Upper lobe of left lung (tissue), 6 donors: ENCODE measurements at regions not wholly inside any gene's neighbourhood (a gene's known extent, or its start where the extent isn't known, plus 50 kb on each side); places are given as distances from the start of the nearest gene placed in this dataset.
A peak's percentile ranks its signal among the peaks of the same experiment; 100 is the strongest.

ENCODE experiments used
- ATAC-seq, 2 donors: fragments of 200-7000 bp; cut with Tn5 transposase; one replicate each; pipeline ENCODE4 v1.9.1; 2022; ENCODE audit warnings: mild to moderate bottlenecking in 2 of 2, moderate library complexity in 2 of 2; ENCODE audit not compliant: low FRiP score in 2 of 2
- DNase-seq, 2 donors: peaks; one replicate each; pipeline ENCODE4 v3.0.0-alpha.2; 2019 to 2020
- H3K27ac ChIP-seq, 4 donors: fragments of 200-600 bp; sonication (generic); one replicate each; pipeline ENCODE4 v1.5.1; 2016 to 2019
- H3K27me3 ChIP-seq, 4 donors: fragments of 200-600 bp; sonication (generic); one replicate each; pipeline ENCODE4 v1.5.1; 2017 to 2019
- H3K36me3 ChIP-seq, 4 donors: fragments of 200-600 bp; sonication (generic); one replicate each; pipeline ENCODE4 v1.5.1; 2016 to 2019
- H3K4me1 ChIP-seq, 4 donors: fragments of 200-600 bp; sonication (generic); one replicate each; pipeline ENCODE4 v1.5.1; 2018 to 2019
- H3K4me3 ChIP-seq, 4 donors: fragments of 200-600 bp; sonication (generic); one replicate each; pipeline ENCODE4 v1.5.1; 2017 to 2019; ENCODE audit warnings: mild to moderate bottlenecking in 2 of 4, moderate library complexity in 1 of 4
- H3K9me3 ChIP-seq, 4 donors: fragments of 200-600 bp; sonication (generic); one replicate each; pipeline ENCODE4 v1.5.1; 2018 to 2019
- EP300 ChIP-seq, 4 donors: sonication (generic); formaldehyde crosslinking; IDR thresholded peaks; one replicate each; pipeline ENCODE4 v1.5.1; 2017; ENCODE audit warnings: antibody characterized with exemption in 4 of 4, control low read depth in 2 of 4
- POLR2A ChIP-seq, 4 donors: fragments of 450-650 bp; IDR thresholded peaks; one replicate each; pipeline ENCODE4 v1.5.1; 2016 to 2017; ENCODE audit warnings: antibody characterized with exemption in 4 of 4, mild to moderate bottlenecking in 2 of 4
- POLR2AphosphoS5 ChIP-seq, 2 donors: sonication (generic); formaldehyde crosslinking; IDR thresholded peaks; one replicate each; pipeline ENCODE4 v1.5.1; 2017; ENCODE audit warnings: antibody characterized with exemption in 2 of 2
- WGBS, 2 donors: methylation state at CpG; one replicate each; pipeline ENCODE4 v1.1.5; 2017 to 2018; 5-methylcytosine and 5-hydroxymethylcytosine counted together
- TF ChIP-seq, protein P1 (sequence below), 6 experiments: fragments of 450-650 bp in 4 of 6; fragments of 200-600 bp in 2 of 6; sonication (generic) in 2 of 6; IDR thresholded peaks; one replicate each; pipeline ENCODE4 v1.5.1; 2016 to 2019; ENCODE audit warnings: antibody characterized with exemption in 6 of 6
- donor health status: DM: no; HTN: no; CAD: no; lungs with moderate emphysema.
- donor health status: DM: no; HTN: yes; CAD: no; lungs with severe emphysema.

DNA sequence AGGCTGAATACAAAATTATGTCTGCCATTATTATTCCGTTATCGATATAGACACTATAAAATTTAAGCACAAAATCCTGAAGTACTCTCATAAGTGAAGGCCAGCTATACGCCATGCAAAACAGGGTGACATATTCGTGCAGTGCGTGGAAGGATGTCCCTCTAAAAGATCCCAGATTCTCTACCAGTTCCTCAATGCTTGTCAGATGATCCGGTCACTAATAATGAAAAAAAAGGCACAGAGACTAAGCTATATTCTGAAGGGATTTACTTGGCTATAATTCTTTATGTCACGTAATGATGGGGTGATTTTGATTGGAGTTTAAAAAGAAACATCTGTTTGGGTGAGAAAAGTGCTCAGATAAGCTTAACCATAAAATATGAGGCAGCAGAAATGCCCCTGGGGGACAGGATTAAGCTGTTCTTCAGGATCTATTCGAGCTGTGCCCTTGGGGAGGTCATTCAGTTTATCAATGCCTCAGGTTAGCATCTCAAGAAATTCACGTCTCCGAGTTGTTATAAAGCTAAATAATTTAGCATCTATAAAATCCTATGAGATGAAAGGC is 229.7 kb upstream of the PITRM1 start:
- DNase-seq: no peak
- TF ChIP-seq POLR2A (IDR thresholded peaks at IDR 0.05) (no peak), EP300 (IDR thresholded peaks at IDR 0.05) (no peak), POLR2AphosphoS5 (IDR thresholded peaks at IDR 0.05) (no peak)
- TF ChIP-seq, protein P1, sequence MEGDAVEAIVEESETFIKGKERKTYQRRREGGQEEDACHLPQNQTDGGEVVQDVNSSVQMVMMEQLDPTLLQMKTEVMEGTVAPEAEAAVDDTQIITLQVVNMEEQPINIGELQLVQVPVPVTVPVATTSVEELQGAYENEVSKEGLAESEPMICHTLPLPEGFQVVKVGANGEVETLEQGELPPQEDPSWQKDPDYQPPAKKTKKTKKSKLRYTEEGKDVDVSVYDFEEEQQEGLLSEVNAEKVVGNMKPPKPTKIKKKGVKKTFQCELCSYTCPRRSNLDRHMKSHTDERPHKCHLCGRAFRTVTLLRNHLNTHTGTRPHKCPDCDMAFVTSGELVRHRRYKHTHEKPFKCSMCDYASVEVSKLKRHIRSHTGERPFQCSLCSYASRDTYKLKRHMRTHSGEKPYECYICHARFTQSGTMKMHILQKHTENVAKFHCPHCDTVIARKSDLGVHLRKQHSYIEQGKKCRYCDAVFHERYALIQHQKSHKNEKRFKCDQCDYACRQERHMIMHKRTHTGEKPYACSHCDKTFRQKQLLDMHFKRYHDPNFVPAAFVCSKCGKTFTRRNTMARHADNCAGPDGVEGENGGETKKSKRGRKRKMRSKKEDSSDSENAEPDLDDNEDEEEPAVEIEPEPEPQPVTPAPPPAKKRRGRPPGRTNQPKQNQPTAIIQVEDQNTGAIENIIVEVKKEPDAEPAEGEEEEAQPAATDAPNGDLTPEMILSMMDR (IDR thresholded peaks at IDR 0.05): no peak
- no peaks in the 10 kb centered on the region for H3K27me3 ChIP-seq
- 91 to 92% methylated on average over 10 of the region's 10 CpGs for whole genome bisulfite sequencing, 2 donors
- peaks cover 7 to 12% (median 9%) of the 10 kb centered on the region in 4 donors for H3K4me1 ChIP-seq
- H3K27ac ChIP-seq: no peak overlapping the region
- H3K9me3 ChIP-seq: no peaks in the 10 kb centered on the region
- no peak overlapping the region for H3K4me3 ChIP-seq
- no peaks in the 10 kb centered on the region for H3K36me3 ChIP-seq
- ATAC-seq: no peak

DNA sequence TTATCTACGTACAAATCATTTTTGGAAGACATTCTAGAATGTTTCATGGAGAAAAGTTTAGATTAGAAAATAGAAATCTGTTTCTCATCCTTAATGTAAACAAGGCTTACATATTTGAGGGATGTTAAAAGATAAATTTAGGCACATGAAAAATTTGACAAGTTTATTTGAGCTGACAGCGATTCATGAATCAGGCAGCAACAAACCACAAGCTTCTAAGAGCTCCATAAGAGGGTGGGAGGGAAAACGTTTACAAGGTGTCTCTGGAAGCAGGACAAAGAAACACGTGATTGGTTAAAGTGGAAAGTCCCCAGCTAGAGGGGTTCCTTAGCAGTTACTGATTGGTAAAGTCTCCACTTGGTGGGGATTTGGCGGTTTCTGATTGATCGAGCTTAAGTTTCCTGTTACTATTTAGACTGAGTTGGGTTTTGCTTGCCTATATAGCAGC is 228.9 kb upstream of the PITRM1 start:
- H3K4me3 ChIP-seq: no peak overlapping the region
- H3K27ac ChIP-seq: no peak overlapping the region
- no peak for TF ChIP-seq EP300 (IDR thresholded peaks at IDR 0.05)
- TF ChIP-seq POLR2A (IDR thresholded peaks at IDR 0.05): no peak
- TF ChIP-seq, protein P1 (IDR thresholded peaks at IDR 0.05): no peak
- TF ChIP-seq POLR2AphosphoS5 (IDR thresholded peaks at IDR 0.05): no peak
- no peaks in the 10 kb centered on the region for H3K9me3 ChIP-seq
- no peaks in the 10 kb centered on the region for H3K36me3 ChIP-seq
- WGBS, 2 donors: 63 to 64% methylated on average over 5 to 6 of the region's 6 CpGs
- H3K4me1 ChIP-seq: peaks cover 7 to 12% (median 9%) of the 10 kb centered on the region in 4 donors
- ATAC-seq: no peak
- H3K27me3 ChIP-seq: no peaks in the 10 kb centered on the region
- no peak for DNase-seq

DNA sequence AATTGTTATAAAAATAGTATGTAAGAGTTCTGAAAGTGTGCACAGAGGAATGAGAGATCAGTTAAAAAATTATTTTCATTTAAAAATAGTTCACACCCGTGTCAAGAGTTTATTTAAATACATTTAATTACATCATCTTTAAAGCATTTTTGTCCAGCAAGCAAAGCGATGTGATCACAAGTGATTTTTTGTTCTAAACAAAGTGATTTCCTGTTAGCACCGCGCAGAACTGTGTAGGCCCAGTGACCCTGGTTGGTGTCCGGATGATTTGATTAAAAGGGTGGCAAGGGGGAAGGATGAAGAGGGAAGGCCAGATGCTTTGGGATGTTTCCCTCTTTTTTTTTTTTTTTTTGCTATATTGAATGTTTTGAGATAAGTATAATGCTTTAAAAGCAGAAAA is 227.8 kb upstream of the PITRM1 start:
- no peaks in the 10 kb centered on the region for H3K36me3 ChIP-seq
- H3K27me3 ChIP-seq: no peaks in the 10 kb centered on the region
- 28 to 51% methylated on average over 5 of the region's 5 CpGs for WGBS, 2 donors
- peak overlapping the region in 1 of 4 donors; percentile 18 for H3K27ac ChIP-seq
- H3K4me3 ChIP-seq: no peak overlapping the region
- no peaks in the 10 kb centered on the region for H3K9me3 ChIP-seq
- TF ChIP-seq EP300 (IDR thresholded peaks at IDR 0.05) (no peak), POLR2A (IDR thresholded peaks at IDR 0.05) (no peak), POLR2AphosphoS5 (IDR thresholded peaks at IDR 0.05) (no peak)
- TF ChIP-seq, protein P1 (IDR thresholded peaks at IDR 0.05): no peak
- no peak for DNase-seq
- H3K4me1 ChIP-seq: peaks cover 7 to 24% (median 13%) of the 10 kb centered on the region in 4 donors
- no peak for ATAC-seq

DNA sequence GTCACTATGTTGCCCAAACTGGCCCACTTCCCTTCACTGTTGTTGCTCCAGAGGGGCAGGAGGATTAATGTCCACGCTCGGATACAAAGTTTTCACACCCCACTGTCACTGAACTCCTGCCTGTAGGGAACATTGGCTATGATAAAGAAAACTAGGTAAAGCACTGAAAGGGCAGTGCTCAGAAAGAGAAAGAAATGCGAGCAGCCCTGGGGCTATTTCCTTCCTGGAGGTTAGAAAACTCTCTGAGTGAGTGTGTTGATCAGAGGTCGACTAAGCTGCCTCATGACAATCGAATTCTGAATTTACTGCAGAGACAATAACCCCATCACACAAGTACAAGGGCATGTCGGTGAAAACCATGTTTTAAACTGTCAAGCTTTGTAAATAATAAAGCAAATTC is 227.2 kb upstream of the PITRM1 start:
- Histone ChIP-seq H3K4me1 (peaks cover 7 to 25% (median 14%) of the 10 kb centered on the region in 4 donors), H3K27ac (peak overlapping the region in 1 of 4 donors; percentile 18), H3K4me3 (no peak overlapping the region), H3K9me3 (peaks cover 0 to under 1% (median 0%) of the 10 kb centered on the region in 4 donors), H3K36me3 (no peaks in the 10 kb centered on the region), H3K27me3 (no peaks in the 10 kb centered on the region)
- TF ChIP-seq, protein P1 (IDR thresholded peaks at IDR 0.05): no peak
- TF ChIP-seq POLR2A (IDR thresholded peaks at IDR 0.05): no peak
- DNase-seq (no peak), ATAC-seq (no peak)
- WGBS, 2 donors: 41 to 45% methylated on average over 6 of the region's 6 CpGs
